Motor neuron (in vitro differentiated cells): ENCODE measurements at regions not wholly inside any gene's neighbourhood (a gene's known extent, or its start where the extent isn't known, plus 50 kb on each side); places are given as distances from the start of the nearest gene placed in this dataset.
"Not testable (repeated sequence)": the region's sequence is repeated elsewhere in the genome, so short reads cannot be mapped to it uniquely, and the experiment has no call there.

Source experiments
- ATAC-seq, 8 experiments: fragments of 200-7000 bp; cut with Tn5 transposase; replicated peaks in 6 of 8; 2 replicates each; pipeline ENCODE4 v1.8.0; 2021; ENCODE audit warnings: mild to moderate bottlenecking in 8 of 8, moderate library complexity in 8 of 8
- H3K27ac ChIP-seq, 2 donors: fragments of 250-450 bp; sonication (Bioruptor Pico); 2 replicates each; pipeline ENCODE4 v1.9.0; 2021; ENCODE audit warnings: antibody characterized with exemption in 2 of 2, mild to moderate bottlenecking in 2 of 2, moderate library complexity in 1 of 2
- H3K4me1 ChIP-seq, 2 donors: fragments of 250-450 bp; sonication (Bioruptor Pico); replicated peaks in 1 of 2; 2 replicates each; pipeline ENCODE4 v1.6.1; 2021; ENCODE audit warnings: antibody characterized with exemption in 2 of 2, mild to moderate bottlenecking in 2 of 2, moderate library complexity in 1 of 2
- H3K4me3 ChIP-seq, 5 donors: fragments of 250-450 bp; sonication (Bioruptor Pico); 2 replicates each; pipeline ENCODE4 v1.9.0; 2021; ENCODE audit warnings: antibody characterized with exemption in 5 of 5, mild to moderate bottlenecking in 5 of 5, moderate library complexity in 4 of 5
- WGBS, 10 experiments: fragments of 450-650 bp; shearing (Covaris generic); methylation state at CpG; one replicate each; pipeline ENCODE4 v1.0.0; 2022; 5-methylcytosine and 5-hydroxymethylcytosine counted together
- in situ Hi-C, 9 experiments: fragments of 400-800 bp; cut with MboI; loops; one replicate each; pipeline ENCODE4 v1.15.0; 2021; ENCODE audit warnings: low sequenced_read_pairs in 9 of 9, low pct_unique_long_range_greater_than_20kb in 2 of 9; ENCODE audit not compliant: unreplicated experiment in 9 of 9

DNA sequence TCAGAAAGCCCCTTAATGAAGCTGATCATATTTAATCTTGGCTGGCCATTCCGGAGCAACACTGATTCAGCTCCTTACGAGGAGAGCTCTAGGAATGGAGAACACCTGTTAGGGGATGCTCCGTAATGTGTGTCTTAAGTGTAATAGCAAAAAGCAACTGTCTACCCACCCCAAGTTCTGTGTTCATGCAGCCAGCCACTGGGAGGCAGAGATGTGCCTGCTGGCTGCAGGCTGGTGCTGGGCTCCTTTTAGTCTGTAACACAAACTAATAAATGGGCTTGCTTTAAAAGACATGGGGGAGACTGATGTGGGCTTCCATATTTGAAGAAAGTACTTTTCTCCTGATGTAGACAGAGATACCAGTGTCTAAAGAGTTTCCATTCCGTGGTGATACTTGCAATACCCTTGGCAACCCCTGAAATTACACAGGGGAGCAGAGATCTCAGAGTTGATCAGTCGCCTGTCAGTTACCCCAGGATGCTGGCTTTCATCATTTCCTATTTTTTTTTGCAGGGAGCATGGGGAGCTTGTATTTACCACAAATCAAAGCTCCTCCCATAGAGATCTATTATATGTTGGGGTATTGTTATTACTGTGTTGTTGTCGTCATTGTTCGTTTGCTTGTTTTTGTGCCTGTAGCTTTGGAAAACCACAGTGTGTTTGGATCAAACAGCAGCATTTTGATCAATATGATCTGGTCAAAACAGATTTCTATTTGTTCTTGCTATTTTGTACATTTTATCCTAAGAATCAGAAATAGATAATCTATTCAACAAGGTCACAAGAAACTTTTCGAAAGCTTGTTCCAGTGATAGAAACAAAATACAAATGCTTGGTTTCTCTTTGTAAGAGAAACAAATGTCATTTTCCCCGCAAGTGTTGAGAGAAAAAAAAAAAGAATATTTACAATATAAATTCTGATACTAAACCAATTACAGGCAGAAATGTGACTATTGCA lies 65.8 kb downstream of the MTX3 start:
- peak in 3 of 8 experiments; percentile 50 to 66 (median 51) for ATAC-seq
- 29 to 100% (median 75%) methylated on average over 1 to 7 of the region's 9 CpGs for WGBS, 10 experiments
- Histone ChIP-seq H3K4me1 (no peaks in the 10 kb centered on the region), H3K4me3 (no peak overlapping the region), H3K27ac (no peak overlapping the region)
- in situ Hi-C loops: no loop called here

DNA sequence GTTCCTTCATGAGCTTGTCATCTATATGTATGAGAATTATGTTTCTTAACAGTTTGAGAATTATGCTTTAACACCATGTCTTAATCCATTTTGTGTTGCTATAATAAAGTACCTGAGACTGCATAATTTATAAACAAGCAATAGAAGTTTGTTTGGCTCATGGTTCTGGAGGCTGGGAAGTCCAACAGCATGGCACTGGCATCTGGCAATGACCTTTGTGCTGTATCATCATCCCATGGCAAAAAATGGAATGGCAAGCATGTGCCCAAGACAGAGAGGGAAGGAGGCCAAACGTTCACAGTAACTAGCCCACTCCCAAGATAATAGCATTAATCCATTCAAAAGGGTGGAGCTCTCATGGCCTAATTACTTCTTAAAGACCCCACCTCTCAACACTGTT lies 67.6 kb downstream of the MTX3 start:
- ATAC-seq: no peak
- no peaks in the 10 kb centered on the region for H3K4me1 ChIP-seq
- no peak overlapping the region for H3K27ac ChIP-seq
- H3K4me3 ChIP-seq: no peak overlapping the region
- in situ Hi-C loops: no loop called here
- WGBS, 10 experiments: 0 to 17% (median 7%) methylated on average over 1 of the region's 1 CpG; no CpG with 5 or more reads in 6 of the 10 experiments

DNA sequence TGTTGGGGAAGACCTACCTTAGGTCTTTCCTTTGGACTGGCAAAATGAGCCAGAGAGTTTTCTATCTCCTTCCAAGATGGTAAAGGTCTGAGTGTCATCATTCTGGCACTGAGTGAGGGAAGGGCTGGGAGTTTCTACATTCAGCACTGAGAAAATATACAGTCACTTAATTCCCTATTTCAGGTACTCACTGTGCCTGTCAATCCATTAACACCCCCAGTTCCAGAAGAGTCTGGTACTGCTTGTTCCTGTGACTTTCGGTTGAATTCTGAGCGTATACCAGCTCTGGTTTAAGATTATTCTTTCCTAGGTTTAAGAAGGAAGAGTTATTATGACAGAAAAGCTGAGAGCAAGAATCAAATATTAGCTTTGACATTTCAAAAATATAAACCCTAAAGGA lies 68.4 kb downstream of the MTX3 start:
- in situ Hi-C loops: no loop called here
- H3K4me1 ChIP-seq: no peaks in the 10 kb centered on the region
- no peak for ATAC-seq
- H3K27ac ChIP-seq: no peak overlapping the region
- 60 to 100% (median 94%) methylated on average over 1 to 2 of the region's 2 CpGs; no CpG with 5 or more reads in 3 of the 10 experiments for WGBS, 10 experiments
- no peak overlapping the region for H3K4me3 ChIP-seq

DNA sequence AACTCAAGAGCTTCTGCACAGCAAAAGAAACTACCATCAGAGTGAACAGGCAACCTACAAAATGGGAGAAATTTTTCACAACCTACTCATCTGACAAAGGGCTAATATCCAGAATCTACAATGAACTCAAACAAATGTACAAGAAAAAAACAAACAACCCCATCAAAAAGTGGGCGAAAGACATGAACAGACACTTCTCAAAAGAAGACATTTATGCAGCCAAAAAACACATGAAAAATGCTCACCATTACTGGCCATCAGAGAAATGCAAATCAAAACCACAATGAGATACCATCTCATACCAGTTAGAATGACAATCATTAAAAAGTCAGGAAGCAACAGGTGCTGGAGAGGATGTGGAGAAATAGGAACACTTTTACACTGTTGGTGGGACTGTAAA lies 83.6 kb downstream of the MTX3 start:
- H3K4me1 ChIP-seq, ATAC-seq, H3K27ac ChIP-seq, H3K4me3 ChIP-seq, in situ Hi-C loops: not testable (repeated sequence)
- WGBS, 10 experiments: no CpG with 5 or more reads among the region's 1 CpG

DNA sequence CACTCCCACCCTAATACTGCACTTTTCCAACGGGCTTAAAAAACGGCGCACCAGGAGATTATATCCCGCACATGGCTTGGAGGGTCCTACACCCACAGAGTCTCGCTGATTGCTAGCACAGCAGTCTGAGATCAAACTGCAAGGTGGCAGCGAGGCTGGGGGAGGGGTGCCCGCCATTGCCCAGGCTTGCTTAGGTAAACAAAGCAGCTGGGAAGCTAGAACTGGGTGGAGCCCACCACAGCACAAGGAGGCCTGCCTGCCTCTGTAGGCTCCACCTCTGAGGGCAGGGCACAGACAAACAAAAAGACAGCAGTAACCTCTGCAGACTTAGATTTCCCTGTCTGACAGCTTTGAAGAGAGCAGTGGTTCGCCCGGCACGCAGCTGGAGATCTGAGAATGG lies 88.5 kb downstream of the MTX3 start:
- in situ Hi-C loops, H3K4me1 ChIP-seq, ATAC-seq, H3K27ac ChIP-seq, H3K4me3 ChIP-seq: not testable (repeated sequence)
- WGBS, 10 experiments: 100% methylated on average over 3 of the region's 10 CpGs; no CpG with 5 or more reads in 9 of the 10 experiments

DNA sequence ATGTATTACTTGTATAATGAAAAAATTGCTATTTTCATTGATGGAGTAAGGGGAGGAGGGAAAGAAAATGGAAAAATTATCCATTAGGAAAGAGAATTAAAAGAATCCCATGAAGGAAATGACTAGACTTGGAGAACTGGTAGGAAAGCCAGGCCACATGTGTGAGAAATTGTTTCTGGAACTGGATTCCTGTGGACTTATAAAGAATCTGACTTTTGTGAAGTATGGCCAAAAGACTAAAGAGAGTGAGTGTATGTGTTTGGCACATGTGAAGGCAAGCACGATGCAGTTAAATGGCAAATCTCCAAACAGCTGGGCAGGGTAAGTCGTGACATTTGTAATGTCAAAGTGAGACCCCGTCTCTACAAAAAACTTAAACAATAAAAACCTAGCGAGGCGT lies 89.4 kb downstream of the MTX3 start:
- Histone ChIP-seq H3K4me3 (no peak overlapping the region), H3K4me1 (no peaks in the 10 kb centered on the region), H3K27ac (no peak overlapping the region)
- in situ Hi-C loops: no loop called here
- ATAC-seq: no peak
- 0 to 91% (median 40%) methylated on average over 1 to 5 of the region's 5 CpGs; no CpG with 5 or more reads in 2 of the 10 experiments for WGBS, 10 experiments

DNA sequence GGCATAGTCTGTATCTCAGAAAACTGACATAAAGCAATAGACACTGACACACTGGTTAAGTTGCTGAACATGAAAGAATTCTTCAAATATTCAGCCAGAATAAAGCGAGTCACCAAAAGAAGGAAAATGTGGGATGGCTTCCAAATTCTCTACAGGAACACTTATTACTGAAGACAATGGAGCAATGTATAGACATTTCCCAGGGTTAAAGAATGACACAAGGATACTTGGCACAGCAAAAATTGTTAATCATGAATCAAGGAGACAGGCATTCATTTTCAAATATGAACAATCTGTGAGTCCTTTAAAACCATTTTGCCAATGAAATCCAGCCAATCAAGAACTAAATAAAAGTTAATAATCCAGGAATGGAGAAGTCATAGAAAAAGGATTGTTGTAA lies 92.5 kb downstream of the MTX3 start:
- Histone ChIP-seq H3K4me1 (no peaks in the 10 kb centered on the region), H3K27ac (no peak overlapping the region), H3K4me3 (no peak overlapping the region)
- in situ Hi-C loops: loop anchor here in 2 of 9 experiments (25.0 kb wide), 2 partner anchors 189 to 414 kb away; partner anchors contain the start of gene SPZ1 (in 1 of the 2)
- ATAC-seq: no peak
- WGBS, 10 experiments: 0 to 100% (median 90%) methylated on average over 1 of the region's 1 CpG

DNA sequence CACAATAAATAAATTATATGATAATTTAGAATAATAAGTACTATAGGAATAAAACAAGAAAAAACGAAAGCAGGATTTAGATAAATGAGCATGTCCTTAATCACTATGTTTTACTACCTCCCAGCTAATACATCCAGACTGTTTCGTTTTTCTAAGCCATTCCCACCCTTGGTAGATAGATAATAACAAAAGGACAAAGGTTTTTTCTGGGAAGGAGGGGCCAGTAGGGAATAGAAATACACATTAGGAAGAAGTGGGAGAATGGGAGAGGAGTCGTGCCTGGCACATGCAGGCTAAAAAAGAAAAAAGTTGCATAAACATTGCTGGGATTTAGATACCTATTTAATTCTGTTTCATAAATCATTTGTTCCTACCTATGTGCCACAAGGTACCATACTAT lies 97.1 kb downstream of the MTX3 start:
- H3K4me3 ChIP-seq: no peak overlapping the region
- in situ Hi-C loops: loop anchor here in 2 of 9 experiments (25.0 kb wide), 2 partner anchors 193 to 418 kb away; partner anchors contain the start of gene SPZ1 (in 1 of the 2)
- 0 to 66% (median 46%) methylated on average over 1 to 3 of the region's 3 CpGs for WGBS, 10 experiments
- no peaks in the 10 kb centered on the region for H3K4me1 ChIP-seq
- ATAC-seq: no peak
- H3K27ac ChIP-seq: no peak overlapping the region

DNA sequence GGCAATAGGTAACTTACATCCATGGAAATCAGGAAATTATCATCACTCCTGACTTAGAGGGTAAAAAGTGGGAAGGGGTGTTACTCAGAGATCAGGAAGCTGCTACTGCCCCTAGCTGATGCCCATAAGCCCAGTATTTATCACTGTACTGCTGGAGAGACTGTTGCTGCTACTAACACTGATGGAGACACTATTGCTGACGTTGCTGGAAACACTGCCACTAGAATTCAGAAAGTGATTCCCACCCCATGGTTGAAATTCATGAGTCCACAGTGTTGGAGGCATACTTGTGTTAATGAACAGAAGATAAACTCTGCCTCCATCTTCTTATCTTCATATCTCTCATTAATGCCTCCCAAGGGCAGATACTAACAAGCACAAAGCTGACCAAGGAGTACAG lies 97.6 kb downstream of the MTX3 start:
- H3K27ac ChIP-seq: no peak overlapping the region
- no peak overlapping the region for H3K4me3 ChIP-seq
- no peak for ATAC-seq
- 0 to 60% (median 47%) methylated on average over 1 of the region's 1 CpG; no CpG with 5 or more reads in 6 of the 10 experiments for WGBS, 10 experiments
- in situ Hi-C loops: loop anchor here in 2 of 9 experiments (25.0 kb wide), 2 partner anchors 194 to 419 kb away; partner anchors contain the start of gene SPZ1 (in 1 of the 2)
- H3K4me1 ChIP-seq: no peaks in the 10 kb centered on the region

DNA sequence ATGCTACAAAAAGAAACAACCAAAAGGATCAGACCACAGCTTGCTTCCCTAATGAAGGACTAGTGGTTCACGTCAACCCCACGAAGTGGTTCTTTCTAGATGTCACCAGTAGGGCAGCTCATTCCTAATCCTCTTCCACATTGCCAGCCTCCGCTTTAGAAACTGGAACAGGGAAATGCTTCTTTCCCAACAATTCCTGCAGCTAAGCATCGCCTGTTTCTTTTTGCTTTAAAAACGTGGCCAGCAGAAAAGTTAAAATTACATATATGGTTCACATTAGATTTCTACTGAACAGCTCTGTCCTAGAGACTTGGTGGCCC lies 100.2 kb downstream of the MTX3 start:
- in situ Hi-C loops: loop anchor here in 2 of 9 experiments (25.0 kb wide), 2 partner anchors 196 to 421 kb away; partner anchors contain the start of gene SPZ1 (in 1 of the 2)
- 0 to 100% (median 64%) methylated on average over 1 to 5 of the region's 5 CpGs; no CpG with 5 or more reads in 2 of the 10 experiments for WGBS, 10 experiments
- Histone ChIP-seq H3K4me3 (no peak overlapping the region), H3K27ac (no peak overlapping the region), H3K4me1 (no peaks in the 10 kb centered on the region)
- no peak for ATAC-seq

DNA sequence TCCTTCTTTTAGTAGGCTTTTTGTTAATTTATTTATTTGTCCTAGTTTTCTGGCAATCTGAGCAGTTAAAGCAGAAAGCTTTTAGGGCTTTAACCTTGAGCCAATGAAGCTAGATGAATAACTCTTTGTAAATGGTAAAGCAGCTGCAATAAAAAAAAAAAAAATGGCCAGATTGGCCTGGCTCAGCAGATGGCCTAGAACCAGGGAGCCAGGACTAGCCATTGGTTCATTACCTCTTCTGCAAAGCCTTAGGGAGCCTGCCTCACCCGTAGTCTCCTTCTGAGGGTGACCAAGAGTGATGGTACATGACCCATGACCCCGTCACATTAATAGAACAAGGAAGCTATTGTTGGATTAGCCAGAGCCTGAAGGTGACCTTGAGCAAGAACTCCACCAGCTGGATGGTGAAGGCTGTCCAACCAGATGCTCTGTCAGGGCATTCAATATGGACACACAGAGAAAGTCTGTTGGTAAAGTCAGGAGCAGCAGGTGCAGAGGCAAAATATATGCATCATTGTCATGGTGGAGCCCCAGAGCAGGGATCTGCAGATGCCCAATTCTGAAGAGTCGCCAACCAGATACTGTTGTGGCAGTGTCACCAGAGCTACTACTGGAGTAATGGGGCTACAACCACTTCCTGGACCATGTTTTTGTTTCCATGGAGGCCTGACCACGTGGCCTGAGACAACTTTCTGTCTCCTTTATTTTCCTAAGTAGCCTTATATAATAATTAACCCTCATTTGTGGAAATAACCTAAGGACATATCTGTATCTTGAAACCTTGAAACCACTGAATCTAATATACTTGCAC lies 100.7 kb downstream of the MTX3 start:
- in situ Hi-C loops: loop anchor here in 2 of 9 experiments (25.0 kb wide), 2 partner anchors 197 to 422 kb away; partner anchors contain the start of gene SPZ1 (in 1 of the 2)
- no peak for ATAC-seq
- no peak overlapping the region for H3K27ac ChIP-seq
- 0 to 69% (median 52%) methylated on average over 1 to 4 of the region's 4 CpGs; no CpG with 5 or more reads in 2 of the 10 experiments for WGBS, 10 experiments
- no peaks in the 10 kb centered on the region for H3K4me1 ChIP-seq
- H3K4me3 ChIP-seq: no peak overlapping the region

DNA sequence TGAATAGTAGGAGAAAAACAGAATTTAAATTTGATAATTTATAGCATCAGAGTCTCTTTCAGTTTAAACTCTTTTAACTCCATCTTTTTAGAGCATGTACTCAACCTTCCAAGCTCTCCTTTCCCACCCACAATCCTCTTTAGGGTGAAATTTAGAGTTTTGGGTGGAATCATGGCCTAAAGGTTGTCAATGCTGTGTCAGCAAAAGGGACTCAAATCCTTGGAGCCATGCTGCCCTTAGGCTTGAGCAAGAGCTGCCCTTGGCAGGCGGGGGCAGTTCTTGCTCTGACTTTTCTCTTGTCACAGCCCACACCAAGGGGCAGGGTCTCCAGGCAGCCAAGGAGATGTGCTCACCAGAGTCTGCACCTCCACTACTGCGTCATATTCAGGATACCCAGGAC lies 102.4 kb downstream of the MTX3 start:
- no peaks in the 10 kb centered on the region for H3K4me1 ChIP-seq
- in situ Hi-C loops: loop anchor here in 2 of 9 experiments (10.0 to 25.0 kb wide), 3 partner anchors 196 to 424 kb away; partner anchors contain the start of gene SPZ1 (in 1 of the 2)
- no peak for ATAC-seq
- H3K4me3 ChIP-seq: no peak overlapping the region
- H3K27ac ChIP-seq: no peak overlapping the region
- WGBS, 10 experiments: 0 to 57% (median 50%) methylated on average over 1 of the region's 2 CpGs; no CpG with 5 or more reads in 7 of the 10 experiments
